Stimulated activated naive CD4-positive, alpha-beta T cell (primary cell): ENCODE measurements at regions not wholly inside any gene's neighbourhood (a gene's known extent, or its start where the extent isn't known, plus 50 kb on each side); places are given as distances from the start of the nearest gene placed in this dataset.

ENCODE experiments used
- DNase-seq, 6 experiments: peaks; one replicate each; lab custom pipeline; 2025; lab: John Stamatoyannopoulos, UW

DNA sequence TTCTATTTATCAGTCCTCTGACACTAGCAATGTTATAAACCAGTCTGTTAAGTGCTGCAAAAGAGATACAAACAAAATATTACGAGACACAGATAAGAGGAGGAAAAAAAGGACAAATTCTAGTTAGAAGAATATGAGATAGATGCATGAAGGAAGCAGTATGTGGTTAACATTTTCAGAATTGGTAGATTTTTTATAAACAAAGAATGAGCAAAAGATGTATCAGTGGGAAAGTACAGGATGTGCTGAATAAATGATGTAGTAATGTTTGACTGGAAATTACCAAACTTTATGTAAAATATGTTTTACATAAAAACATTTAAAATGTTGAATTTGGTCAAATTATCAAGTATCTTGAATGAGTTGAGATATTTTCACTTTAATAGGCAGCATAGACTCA lies 574.2 kb downstream of the NUF2 start:
- DNase-seq: no peak

DNA sequence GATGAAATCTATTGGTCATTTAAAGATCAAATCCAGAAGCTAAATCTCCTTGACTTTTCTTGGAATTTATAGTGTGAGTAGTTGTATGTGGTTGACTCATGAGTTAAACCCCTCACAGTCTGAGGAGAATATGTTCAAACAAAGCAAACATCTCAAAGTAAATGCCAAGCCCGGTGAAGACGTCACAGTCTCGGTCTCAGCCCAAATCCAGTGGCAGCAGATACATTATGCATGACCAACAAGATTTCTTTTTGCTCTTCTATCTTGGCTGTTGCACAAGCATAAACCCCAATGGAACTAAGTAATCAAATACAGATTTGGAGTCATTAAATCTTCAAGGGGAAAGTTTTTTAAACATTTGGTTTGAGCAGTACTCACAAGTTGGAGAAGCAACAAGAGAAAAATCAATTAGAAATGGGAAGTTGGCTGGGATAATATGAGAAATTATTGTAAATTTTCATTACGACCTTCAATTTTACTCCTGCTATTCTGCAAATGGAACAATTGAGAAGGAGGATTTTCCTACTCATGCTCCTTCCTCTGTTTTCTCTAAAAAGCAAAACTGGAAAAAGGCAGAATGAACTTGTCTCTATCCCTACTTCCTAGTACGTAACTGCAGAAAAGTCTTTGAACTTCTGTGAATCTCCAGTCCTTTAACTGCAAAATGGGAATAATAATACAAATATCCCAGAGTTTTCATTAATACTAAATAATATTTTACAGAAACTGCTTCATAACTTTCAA lies 575.8 kb downstream of the NUF2 start:
- no peak for DNase-seq

DNA sequence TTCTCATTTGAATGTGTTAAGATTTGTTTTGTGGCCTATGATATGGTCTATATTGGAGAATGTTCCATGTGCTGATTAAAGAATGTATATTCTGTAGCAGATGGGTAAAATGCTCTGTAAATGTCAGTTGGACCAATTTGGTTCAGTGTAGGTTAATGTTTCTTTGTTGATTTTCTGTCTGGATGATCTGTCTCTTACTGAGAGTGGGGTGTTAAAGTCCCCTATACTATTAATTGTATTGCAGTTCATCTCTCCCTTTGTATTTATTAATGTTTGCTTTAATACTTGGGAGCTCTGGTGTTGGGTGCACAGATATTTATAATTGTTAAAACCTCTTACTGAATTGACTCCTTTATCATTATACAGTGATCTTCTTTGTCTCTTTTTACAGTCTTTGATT lies 584.5 kb downstream of the NUF2 start:
- no peak for DNase-seq

DNA sequence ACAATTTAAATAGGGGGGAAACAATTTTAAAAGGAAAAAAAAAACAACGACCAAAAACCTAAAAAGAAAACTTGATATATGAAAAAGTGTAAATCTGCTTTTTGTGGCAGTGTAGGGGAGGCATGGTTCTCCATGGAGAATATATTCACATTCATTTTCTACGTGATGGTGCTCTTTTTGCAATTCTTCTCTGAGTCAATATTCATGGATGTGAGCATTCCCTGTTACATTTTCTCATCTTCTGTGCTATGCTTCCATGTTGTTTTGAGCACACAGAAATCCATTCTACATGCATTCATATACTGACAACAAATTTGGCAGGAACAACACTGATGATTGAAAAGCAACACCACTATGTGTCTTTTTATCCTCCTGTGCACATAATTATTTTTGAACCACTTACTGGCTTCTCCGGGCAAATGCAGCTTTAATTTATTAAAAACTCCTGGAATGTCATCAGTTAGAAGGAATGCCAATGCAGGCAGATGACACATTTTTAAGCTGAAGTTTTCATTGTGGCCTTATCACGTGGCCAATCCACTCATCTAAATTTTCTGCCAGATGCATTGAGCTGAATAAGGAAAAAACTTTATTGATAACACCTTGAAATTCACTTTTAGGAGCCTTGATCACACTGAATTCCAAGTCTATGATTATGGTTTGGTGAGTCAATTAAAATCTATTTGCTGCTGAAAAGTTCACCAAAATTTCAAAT lies 590.6 kb downstream of the NUF2 start:
- no peak for DNase-seq

DNA sequence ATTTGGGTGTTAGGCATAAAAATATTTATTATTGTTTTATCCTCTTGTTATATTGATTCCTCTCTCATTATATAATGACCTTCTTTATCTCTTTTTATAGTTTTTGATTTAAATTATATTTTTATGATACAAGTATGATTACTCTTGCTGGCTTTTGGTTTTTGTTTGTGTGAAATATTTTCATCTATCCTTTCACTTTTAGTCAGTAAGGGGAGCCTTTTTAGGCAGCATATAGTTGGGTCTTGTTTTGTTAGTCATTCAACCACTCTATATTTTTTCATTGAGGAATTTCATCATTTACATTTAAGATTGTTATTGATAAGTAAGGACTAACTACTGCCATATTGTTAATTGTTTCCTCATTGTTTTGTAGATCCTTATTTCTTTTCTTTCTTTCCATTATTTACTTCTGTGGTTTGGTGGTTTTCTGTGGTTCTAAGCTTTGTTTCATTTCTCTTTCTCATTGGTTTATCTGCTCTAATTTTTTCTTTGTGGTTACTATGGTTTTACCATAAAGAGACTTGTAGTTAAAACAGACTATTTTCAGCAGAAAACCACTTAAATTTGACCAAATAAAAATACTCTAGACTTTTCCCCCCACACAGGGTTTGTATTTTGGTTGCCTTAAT lies 593.1 kb downstream of the NUF2 start:
- DNase-seq: no peak

DNA sequence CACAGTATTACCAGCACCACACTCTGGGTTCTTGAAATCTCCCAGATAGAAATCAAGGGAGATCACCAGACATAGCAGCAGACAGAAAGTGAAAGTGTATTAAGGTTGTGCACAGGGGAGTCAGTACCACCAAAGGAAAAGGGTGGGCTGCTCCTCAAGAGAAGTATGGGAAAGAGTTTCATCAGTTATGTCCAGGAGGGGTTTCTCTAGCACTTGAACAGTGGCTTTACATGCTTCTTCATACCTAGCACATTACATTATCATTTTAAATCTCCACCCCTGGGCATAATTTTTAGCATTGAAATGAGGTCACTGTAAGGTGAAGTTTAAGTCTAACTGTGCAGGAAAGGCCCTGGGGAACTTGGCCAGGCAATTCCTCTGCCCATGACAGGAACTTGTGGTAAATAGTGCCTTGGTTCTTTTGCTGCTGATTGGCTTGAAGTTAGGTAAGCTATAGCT lies 601.0 kb downstream of the NUF2 start:
- DNase-seq: no peak

DNA sequence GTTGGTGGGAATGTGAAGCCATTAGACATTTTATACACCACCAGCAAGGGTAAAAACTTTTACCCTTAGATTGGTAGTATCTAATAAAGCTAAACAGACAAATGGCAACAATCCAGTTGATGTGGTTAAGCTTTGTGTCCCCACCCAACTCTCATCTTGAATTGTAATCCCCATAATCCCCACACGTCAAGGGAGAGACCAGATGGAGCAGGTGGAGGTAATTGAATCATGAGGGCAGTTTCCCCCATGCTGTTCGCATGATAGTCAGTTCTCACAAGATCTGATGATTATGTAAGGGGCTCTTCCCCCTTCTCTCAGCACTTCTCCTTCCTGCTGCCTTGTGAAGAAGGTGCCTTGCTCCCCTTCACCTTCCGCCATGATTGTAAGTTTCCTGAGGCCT lies 602.3 kb downstream of the NUF2 start:
- DNase-seq: no peak

DNA sequence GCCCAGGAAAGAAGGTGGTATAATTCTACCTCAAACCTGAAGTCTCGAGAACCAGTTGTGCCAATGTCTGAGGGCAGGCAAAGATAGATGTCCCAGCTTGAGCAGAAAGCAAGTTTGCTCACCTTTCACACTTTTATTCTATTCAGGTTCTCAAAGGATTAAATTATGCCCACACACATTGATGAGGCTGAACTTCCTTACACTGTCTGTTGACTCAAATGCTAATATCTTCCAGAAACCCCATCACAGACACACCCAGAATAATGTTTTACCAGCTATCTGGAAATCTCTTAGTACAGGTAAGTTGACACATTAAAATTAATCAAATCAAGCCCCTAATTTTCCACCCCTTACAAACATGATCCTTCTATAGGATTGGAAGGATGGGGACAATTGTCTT lies 605.7 kb downstream of the NUF2 start:
- no peak for DNase-seq

DNA sequence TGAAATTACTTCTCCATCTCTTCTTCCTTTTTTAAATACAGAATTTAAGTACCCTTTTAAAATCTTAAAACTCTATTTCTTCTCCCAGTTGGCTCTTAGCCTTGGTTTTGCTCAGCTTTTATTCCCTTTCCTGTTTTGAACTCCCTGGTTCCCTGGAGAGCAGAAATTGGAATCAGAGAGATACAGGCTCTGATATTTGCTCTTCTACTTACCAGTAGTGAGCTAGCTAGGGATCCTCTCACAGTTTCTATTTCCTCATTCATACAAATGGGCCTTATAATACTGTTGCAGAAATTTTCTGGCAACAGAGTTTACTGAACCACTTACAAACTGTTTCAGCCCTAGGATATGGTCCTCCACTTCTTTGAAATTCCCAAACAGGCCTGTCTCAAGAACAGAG lies 606.3 kb downstream of the NUF2 start:
- no peak for DNase-seq

DNA sequence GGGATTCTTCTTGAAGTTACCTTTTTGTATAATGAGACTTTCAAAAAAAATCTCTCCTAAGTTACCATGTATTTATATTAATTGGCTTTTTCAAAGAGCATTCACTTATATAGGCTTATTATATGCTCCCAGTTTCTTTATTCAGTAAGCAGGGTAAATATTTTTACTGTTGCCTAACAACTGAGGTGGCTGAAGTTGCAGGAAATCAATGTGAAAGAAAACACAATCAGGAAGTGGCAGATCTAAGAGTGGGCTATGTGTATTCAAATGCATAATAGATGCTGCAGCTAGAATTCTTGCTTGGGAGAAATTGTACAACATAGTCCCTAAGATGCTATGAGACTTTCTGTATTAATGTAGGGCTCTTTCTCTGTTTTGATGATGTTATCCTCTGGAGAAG lies 606.9 kb downstream of the NUF2 start:
- no peak for DNase-seq

DNA sequence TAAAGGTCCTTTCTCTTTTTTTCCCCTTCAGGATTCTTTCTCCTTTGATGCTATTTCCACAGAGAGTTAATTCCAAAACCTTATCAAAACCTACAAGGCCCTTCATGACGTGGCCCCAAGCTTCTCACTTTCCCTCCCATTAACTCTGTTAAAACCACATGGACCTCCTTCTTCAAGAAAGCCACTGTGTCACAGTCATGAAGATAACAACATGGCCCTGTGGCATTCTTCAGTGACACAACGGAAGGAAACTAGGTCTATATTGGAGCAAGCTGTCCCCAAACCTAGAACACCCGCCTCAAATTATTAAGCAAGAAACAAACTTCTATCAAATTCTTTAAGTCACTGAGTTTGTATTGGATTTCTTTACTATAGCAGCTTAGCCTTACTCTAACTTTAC lies 611.1 kb downstream of the NUF2 start:
- no peak for DNase-seq

DNA sequence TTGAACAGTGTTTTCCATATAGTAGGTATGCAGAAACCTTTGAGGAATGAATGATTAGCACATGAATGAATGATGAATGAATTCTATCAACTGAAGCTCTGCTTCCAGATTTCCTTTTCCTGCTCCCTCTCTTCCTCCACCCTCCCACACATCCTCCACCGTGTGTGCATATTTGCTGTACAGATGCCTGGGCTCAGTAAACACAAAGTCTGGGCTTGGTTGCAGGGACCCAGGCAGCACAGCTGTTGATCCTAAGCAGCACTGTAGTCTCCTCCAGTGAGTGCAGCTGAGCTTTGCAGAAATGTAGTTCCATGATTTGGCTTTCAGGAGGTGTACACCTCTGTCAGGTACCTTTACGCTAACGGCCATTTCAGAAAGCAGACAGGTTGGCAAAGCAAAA lies 611.7 kb downstream of the NUF2 start:
- DNase-seq: no peak

DNA sequence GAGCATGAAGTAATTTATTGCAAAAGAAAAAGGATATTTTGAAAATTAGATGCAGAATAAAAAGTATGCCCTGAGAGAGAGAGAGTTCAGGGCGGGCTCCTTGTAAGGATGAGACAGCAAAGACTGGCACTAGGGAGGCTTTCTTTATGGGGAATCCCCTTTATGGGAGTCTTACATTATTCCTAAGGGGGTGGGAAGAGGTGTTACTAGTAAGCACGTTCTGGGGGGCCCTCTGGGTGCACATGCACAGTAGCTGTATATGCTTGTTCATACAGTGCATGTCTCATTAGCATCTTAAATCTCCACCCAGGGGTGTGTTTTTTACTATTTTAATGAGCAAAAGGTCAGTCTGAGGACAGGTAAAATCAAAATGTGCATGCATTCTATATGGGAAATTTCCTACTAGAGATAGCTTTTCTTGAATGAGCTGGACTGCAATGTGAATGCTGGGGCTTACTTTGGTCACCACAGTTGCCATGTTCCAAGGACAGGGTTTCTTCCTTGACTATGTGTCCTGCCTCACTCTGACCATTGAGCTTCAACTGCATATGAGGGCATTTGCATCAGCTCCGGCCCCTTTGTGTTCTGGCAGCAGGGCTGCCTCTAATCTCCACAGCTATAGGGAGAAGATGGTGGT lies 614.1 kb downstream of the NUF2 start:
- DNase-seq: no peak

DNA sequence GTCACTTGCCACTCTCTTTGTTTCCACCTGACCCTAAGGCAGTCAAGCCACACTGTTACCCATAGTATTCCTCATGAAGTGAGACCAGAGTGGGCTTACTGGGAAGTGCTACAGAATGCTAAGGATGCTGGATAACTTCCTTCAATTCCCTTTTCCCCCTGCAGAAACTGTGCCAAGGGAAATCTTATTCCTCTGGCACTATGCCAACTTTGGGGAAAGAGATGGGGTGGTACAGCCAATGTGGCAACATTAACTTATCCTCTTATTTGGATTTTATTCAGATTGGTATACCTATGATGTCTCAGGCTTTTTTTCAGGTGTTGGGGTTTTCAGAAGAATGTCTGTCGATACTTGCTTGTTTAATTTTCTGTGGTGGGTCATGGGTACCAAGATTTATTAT lies 599.4 kb upstream of the PBX1 start:
- DNase-seq: no peak

DNA sequence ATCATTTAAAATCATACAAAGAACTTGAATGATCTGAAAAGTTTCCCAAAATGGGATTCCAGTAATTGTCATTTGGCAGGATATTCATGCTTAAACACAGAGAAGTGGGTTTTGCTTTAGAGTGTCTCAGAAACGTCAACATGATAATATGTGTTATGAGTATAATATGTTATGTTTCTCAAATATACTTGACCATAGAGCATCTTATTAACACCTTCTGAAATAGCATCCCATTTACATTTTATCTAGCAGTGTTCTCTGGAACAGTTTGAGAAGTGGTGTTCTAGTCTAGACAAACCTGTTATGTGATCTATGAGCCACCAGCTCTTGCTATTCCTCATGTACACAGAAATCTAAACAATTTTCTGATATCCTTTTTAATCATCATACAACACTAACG lies 588.8 kb upstream of the PBX1 start:
- no peak for DNase-seq

DNA sequence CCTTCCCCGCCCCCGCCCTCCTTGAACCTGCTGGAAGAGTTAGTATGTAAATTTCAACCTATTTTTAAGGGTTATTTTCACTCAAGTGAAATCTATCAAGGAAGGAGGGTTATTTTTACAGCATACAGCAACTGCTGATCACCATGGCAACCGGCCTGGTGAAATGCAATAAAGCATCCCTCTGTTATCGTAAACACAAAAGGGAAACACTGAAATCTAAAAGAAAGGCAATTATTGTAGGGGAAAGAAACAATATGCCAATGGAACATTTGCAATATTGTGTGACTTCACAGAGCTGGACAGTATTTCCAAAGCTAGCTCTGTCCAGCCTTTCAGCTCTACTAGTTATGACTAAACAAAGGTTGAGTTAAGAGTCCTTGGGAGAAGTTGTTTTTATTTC lies 588.3 kb upstream of the PBX1 start:
- DNase-seq: no peak

DNA sequence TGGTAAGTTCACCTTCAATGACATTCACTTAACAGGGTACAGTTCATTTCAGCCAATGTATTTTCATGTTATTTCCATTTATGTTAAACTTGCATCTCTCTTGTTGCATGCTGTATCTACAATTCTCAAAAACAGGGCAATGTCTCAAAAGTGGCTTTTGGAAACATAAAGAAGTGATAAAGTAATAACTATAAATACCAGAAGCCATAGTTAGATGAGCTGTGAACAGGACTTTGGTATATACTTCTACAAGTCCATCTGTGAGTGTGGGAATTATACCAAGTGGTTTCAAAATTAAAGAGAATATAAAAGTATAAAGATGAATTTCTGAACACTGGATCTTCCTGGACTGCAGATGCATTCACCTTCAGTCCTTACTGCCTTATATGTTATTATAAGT lies 585.4 kb upstream of the PBX1 start:
- DNase-seq: no peak

DNA sequence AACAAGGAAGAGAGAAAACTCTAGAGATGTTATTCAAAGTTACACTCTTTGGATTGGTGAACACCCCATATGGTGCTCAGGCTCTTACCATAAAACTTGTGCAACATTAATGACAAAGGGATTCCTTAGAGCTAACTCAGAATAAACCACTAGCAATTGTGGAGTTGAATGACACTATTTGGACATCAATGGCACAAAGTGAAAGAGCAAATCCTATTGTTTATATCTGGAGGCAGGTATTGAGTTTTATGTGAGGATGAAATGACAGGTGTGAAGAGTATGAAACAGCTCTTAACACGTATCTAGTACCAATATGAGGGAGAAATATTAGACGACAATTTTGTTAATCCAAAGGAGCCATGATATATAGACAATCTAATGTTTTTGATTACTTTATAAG lies 584.9 kb upstream of the PBX1 start:
- DNase-seq: no peak

DNA sequence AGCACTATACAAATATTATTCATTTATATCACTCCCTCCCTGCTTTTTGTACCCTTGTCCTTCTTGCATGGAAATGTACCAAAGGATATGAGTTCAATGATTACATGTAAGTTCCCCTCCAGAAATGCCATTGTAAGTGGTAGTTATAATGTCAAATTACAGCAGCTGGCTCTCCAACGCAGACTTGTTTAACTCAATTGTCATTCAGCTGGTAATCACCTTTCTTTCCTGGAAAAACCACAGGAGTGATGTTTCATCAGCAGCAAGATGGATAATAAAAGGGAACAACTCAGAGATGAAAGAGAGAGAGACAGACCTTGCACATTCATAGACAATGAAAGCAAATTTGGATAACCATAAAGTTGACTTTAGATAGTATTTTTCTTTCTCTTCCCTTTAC lies 578.6 kb upstream of the PBX1 start:
- DNase-seq: no peak

DNA sequence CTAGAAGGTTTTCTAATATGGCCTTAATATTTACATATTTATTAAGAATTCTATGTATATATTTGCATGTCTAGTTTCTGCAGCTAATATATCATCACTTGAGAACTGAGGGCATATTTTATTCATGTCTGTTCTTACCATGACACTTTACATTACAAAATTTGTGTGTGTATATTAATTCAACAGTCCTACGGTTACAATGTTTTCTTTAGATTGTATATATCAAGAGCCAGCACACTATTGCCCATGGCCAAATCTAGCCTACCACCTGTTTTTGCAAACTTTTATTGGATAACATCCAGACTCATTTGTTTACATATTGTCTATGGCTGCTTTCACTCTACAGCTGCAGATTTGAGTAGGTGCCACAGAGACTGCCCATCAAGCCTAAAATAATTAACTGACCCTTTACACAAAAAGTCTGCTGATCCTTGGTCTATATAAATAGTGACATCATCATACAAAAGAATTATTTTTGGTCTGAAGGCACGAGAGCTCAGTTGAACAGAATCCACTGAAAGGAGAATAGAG lies 577.4 kb upstream of the PBX1 start:
- DNase-seq: no peak

DNA sequence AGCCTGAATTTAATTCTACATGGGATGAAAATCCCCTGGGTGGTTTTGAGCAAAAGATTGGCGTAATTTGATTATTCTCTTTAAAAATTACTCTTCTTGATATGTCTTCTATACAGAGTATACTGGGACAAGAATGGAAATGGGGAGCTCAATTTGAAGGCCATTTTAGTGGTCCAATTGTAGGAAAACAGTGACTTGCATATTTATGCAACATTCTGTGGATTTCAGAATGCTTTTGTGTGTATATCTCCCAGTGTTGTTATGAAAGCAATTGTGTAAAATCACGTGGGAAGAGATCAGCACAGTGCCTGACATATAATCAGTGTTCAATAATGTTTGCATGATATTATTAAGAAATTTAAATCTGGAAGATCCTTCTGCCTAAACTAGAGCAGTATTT lies 575.9 kb upstream of the PBX1 start:
- DNase-seq: no peak

DNA sequence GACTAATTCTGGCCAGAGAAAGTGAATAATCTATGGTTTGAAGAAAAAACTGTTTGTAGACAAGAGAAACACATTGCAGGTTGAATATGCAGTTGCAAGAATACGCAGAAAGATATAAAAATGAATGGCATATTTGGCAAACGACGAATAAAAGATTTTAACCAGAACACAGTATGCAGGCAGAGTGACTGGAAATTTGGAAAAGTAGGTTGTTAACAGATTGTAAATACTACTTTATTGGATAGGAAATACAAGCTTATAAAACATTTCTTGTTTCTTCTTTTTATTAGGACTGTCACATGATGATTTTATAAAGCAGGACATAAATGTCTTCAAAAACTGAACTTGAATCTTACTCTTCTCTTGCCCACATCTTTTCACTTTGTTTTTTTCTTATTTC lies 573.3 kb upstream of the PBX1 start:
- DNase-seq: no peak

DNA sequence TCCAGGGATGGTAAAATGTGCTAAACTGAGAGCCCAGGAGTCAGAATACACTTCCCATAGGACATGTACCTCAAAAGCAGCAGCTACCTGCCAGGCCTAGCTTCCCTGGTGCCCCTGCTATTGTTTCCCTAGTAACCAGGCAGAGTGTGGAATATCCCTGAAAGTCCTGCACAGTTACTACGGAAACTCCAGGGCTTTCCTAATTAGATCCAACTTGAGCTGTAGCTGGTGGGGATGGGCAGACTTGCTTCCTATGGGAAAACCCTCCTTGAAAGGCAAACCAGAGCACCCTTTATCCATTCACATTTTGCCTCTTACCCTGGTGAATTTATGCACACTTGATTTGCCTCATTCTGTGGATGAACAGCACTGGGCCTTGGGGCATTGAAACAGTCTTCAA lies 559.9 kb upstream of the PBX1 start:
- no peak for DNase-seq
